GM23338 (cell line): ENCODE measurements at regions not wholly inside any gene's neighbourhood (a gene's known extent, or its start where the extent isn't known, plus 50 kb on each side); places are given as distances from the start of the nearest gene placed in this dataset.

Experiments
- ATAC-seq: fragments of 200-7000 bp; cut with Tn5 transposase; 3 replicates; pipeline ENCODE4 v1.9.1; 2020
- DNase-seq: peaks from one replicate; pipeline ENCODE4 v3.0.0-alpha.2; 2015; ENCODE audit warnings: low spot score
- H2AFZ ChIP-seq: fragments of 200-600 bp; sonication (generic); 2 replicates; pipeline ENCODE4 v1.8.0; 2016; ENCODE audit warnings: antibody characterized with exemption, mild to moderate bottlenecking, moderate library complexity
- H3F3A ChIP-seq: fragments of 200-600 bp; sonication (generic); replicated peaks from 2 replicates; pipeline ENCODE4 v1.8.0; 2017; ENCODE audit warnings: antibody characterized with exemption, mixed run types, low read depth
- H3K27ac ChIP-seq: fragments of 200-600 bp; sonication (generic); 2 replicates; pipeline ENCODE4 v1.6.1; 2016; ENCODE audit warnings: low read depth
- H3K27me3 ChIP-seq: fragments of 200-600 bp; sonication (generic); 2 replicates; pipeline ENCODE4 v1.8.0; 2016; ENCODE audit warnings: mild to moderate bottlenecking, mixed run types, moderate library complexity; ENCODE audit not compliant: insufficient read depth
- H3K36me3 ChIP-seq: fragments of 200-600 bp; sonication (generic); 2 replicates; pipeline ENCODE4 v1.8.0; 2016; ENCODE audit warnings: mild to moderate bottlenecking; ENCODE audit not compliant: insufficient read depth
- H3K4me1 ChIP-seq: fragments of 200-600 bp; sonication (generic); 2 replicates; pipeline ENCODE4 v1.8.0; 2016; ENCODE audit warnings: mild to moderate bottlenecking, moderate library complexity; ENCODE audit not compliant: insufficient read depth
- H3K4me2 ChIP-seq: fragments of 200-600 bp; sonication (generic); 2 replicates; pipeline ENCODE4 v1.7.1; 2017; ENCODE audit warnings: mixed run types
- H3K4me3 ChIP-seq: fragments of 200-600 bp; sonication (generic); 2 replicates; pipeline ENCODE4 v1.6.1; 2016; ENCODE audit warnings: mixed run types
- H3K79me2 ChIP-seq: fragments of 200-600 bp; sonication (generic); replicated peaks from 2 replicates; pipeline ENCODE4 v1.8.0; 2017; ENCODE audit warnings: mild to moderate bottlenecking; ENCODE audit not compliant: insufficient read depth
- H3K9me2 ChIP-seq: fragments of 200-600 bp; sonication (generic); 2 replicates; pipeline ENCODE4 v1.8.0; 2017; ENCODE audit not compliant: insufficient read depth
- H4K20me1 ChIP-seq: fragments of 200-600 bp; sonication (generic); replicated peaks from 2 replicates; pipeline ENCODE4 v1.8.0; 2017; ENCODE audit warnings: mild to moderate bottlenecking; ENCODE audit not compliant: insufficient read depth
- H3K27ac Mint-ChIP-seq: 2 replicates; pipeline ENCODE4 v1.8.0; 2020; ENCODE audit warnings: inconsistent platforms, mild to moderate bottlenecking, moderate library complexity, mixed read lengths
- H3K27me3 Mint-ChIP-seq: 3 replicates; pipeline ENCODE4 v1.8.0; 2022; ENCODE audit warnings: low read depth, mild to moderate bottlenecking, moderate library complexity, mixed read lengths, inconsistent platforms; ENCODE audit not compliant: insufficient read depth, poor library complexity
- H3K36me3 Mint-ChIP-seq: 3 replicates; pipeline ENCODE4 v1.8.0; 2021; ENCODE audit warnings: low read depth, mild to moderate bottlenecking, inconsistent platforms, moderate library complexity, mixed read lengths
- H3K4me1 Mint-ChIP-seq: 3 replicates; pipeline ENCODE4 v1.8.0; 2020; ENCODE audit warnings: mild to moderate bottlenecking, inconsistent platforms, mixed read lengths
- H3K4me3 Mint-ChIP-seq: 3 replicates; pipeline ENCODE4 v1.8.0; 2021; ENCODE audit warnings: moderate library complexity, mild to moderate bottlenecking, inconsistent platforms, mixed read lengths
- H3K9me3 Mint-ChIP-seq: 3 replicates; pipeline ENCODE4 v1.8.0; 2020; ENCODE audit warnings: moderate library complexity, mild to moderate bottlenecking, inconsistent platforms, mixed read lengths
- CTCF ChIP-seq, 2 experiments: fragments of 200-600 bp in 1 of 2; sonication (generic) in 1 of 2; conservative IDR thresholded peaks; 2 replicates each; pipeline versions ENCODE4 v1.5.1 to v1.6.1; 2016 to 2017; ENCODE audit warnings: antibody characterized with exemption in 2 of 2, low read depth in 2 of 2, mild to moderate bottlenecking in 2 of 2, moderate library complexity in 1 of 2
- ETS1 ChIP-seq: IDR thresholded peaks from 2 replicates; pipeline ENCODE4 v1.6.1; 2016; ENCODE audit warnings: antibody characterized with exemption
- EZH2 ChIP-seq: fragments of 200-600 bp; sonication (generic); IDR thresholded peaks from one replicate; pipeline ENCODE4 v1.8.0; 2017; ENCODE audit warnings: antibody characterized with exemption, mild to moderate bottlenecking, low read depth; ENCODE audit not compliant: unreplicated experiment
- EZH2phosphoT487 ChIP-seq: fragments of 200-600 bp; sonication (generic); IDR thresholded peaks from one replicate; pipeline ENCODE4 v1.8.1; 2018; ENCODE audit warnings: antibody characterized with exemption; ENCODE audit not compliant: unreplicated experiment
- JUNB ChIP-seq: IDR thresholded peaks from one replicate; pipeline ENCODE4 v1.6.1; 2016; ENCODE audit warnings: antibody characterized with exemption; ENCODE audit not compliant: unreplicated experiment
- POLR2AphosphoS5 ChIP-seq: IDR thresholded peaks from 2 replicates; pipeline ENCODE4 v1.6.1; 2016; ENCODE audit warnings: antibody characterized with exemption, low read depth
- ZNF114 ChIP-seq: fragments of 250-450 bp; sonication (Bioruptor Pico); IDR thresholded peaks from 2 replicates; pipeline ENCODE4 v1.5.0; 2020; ENCODE audit warnings: mild to moderate bottlenecking, moderate library complexity
- ZNF331 ChIP-seq: fragments of 250-450 bp; sonication (Bioruptor Pico); IDR thresholded peaks from 2 replicates; pipeline ENCODE4 v1.5.0; 2020; ENCODE audit warnings: low read depth, mild to moderate bottlenecking, moderate library complexity
- ZNF462 ChIP-seq: fragments of 250-450 bp; sonication (Bioruptor Pico); IDR thresholded peaks from 2 replicates; pipeline ENCODE4 v1.5.0; 2020; ENCODE audit warnings: mild to moderate bottlenecking, moderate library complexity

- Histone ChIP-seq H3K4me2 (no peak overlapping the region), H3F3A (no peaks in the 10 kb centered on the region), H3K27me3 (no peaks in the 10 kb centered on the region), H4K20me1 (no peaks in the 10 kb centered on the region), H3K27ac (no peak overlapping the region), H3K9me2 (no peaks in the 10 kb centered on the region; the same call in 1 of the 2 replicates), H3K4me1 (no peaks in the 10 kb centered on the region), H3K79me2 (no peaks in the 10 kb centered on the region), H3K36me3 (no peaks in the 10 kb centered on the region), H3K4me3 (no peak overlapping the region), H2AFZ (no peak overlapping the region; the same call in 1 of the 2 replicates)
- Mint-ChIP-seq H3K4me3 (no peak overlapping the region), H3K4me1 (no peaks in the 10 kb centered on the region), H3K36me3 (peaks cover 9% of the 10 kb centered on the region; the same call in 2 of the 3 replicates), H3K9me3 (peaks cover 18% of the 10 kb centered on the region), H3K27ac (no peak overlapping the region), H3K27me3 (no peaks in the 10 kb centered on the region)
- no peak for TF ChIP-seq CTCF (conservative IDR thresholded peaks at IDR 0.05; ENCODE audit: low read depth in 2 of 2)
- no peak for TF ChIP-seq JUNB
- no peak for TF ChIP-seq ZNF114
- TF ChIP-seq POLR2AphosphoS5, result no peak
- DNase-seq, result no peak
- ATAC-seq, result no peak
Observed at GRCh38 chr1:219731771-219732170, 118.9 kb upstream of the ZC3H11B start.

GRCh38 chr1:219726480-219727272, 113.8 kb upstream of the ZC3H11B start:
- H2AFZ ChIP-seq, result no peak overlapping the region
- H3K27me3 Mint-ChIP-seq, result no peaks in the 10 kb centered on the region
- no peak overlapping the region for H3K4me3 ChIP-seq
- no peak overlapping the region for H3K4me3 Mint-ChIP-seq
- H3K79me2 ChIP-seq, result no peaks in the 10 kb centered on the region
- H3K27ac Mint-ChIP-seq, result no peak overlapping the region
- no peak overlapping the region for H3K27ac ChIP-seq
- peaks cover 32% of the 10 kb centered on the region for H3K9me3 Mint-ChIP-seq
- H3K4me2 ChIP-seq, result no peak overlapping the region
- H3K9me2 ChIP-seq, result peaks cover 3% of the 10 kb centered on the region; the same call in 1 of the 2 replicates
- H3F3A ChIP-seq, result no peaks in the 10 kb centered on the region
- no peaks in the 10 kb centered on the region for H4K20me1 ChIP-seq
- no peaks in the 10 kb centered on the region for H3K4me1 ChIP-seq
- no peaks in the 10 kb centered on the region for H3K4me1 Mint-ChIP-seq
- ATAC-seq (no peak), DNase-seq (no peak)
- no peaks in the 10 kb centered on the region; the same call in 1 of the 2 replicates for H3K36me3 ChIP-seq
- H3K36me3 Mint-ChIP-seq, result peaks cover 17% of the 10 kb centered on the region
- no peaks in the 10 kb centered on the region for H3K27me3 ChIP-seq
- TF ChIP-seq ZNF462, result no peak
- TF ChIP-seq JUNB, result no peak
- no peak for TF ChIP-seq ZNF331 (CRISPR knock-in tag)
- TF ChIP-seq CTCF (conservative IDR thresholded peaks at IDR 0.05; ENCODE audit: low read depth in 2 of 2), result no peak
- no peak for TF ChIP-seq EZH2phosphoT487
- TF ChIP-seq ETS1, result no peak
- no peak for TF ChIP-seq EZH2
